GM12865 (cell line): ENCODE measurements at regions not wholly inside any gene's neighbourhood (a gene's known extent, or its start where the extent isn't known, plus 50 kb on each side); places are given as distances from the start of the nearest gene placed in this dataset.

Experiments used
- DNase-seq: peaks from one replicate; pipeline ENCODE4 v3.0.0; 2010; ENCODE audit warnings: low read depth
- H3K4me3 ChIP-seq: 2 replicates; pipeline ENCODE4 v1.5.1; 2011; ENCODE audit warnings: mild to moderate bottlenecking, low read depth, low read length, control low read depth
- CTCF ChIP-seq: IDR thresholded peaks from 2 replicates; pipeline ENCODE4 v1.5.1; 2011; ENCODE audit warnings: low read length, control low read depth, low read depth, inconsistent platforms; ENCODE audit not compliant: insufficient read depth; ENCODE audit errors: missing control alignments

DNA sequence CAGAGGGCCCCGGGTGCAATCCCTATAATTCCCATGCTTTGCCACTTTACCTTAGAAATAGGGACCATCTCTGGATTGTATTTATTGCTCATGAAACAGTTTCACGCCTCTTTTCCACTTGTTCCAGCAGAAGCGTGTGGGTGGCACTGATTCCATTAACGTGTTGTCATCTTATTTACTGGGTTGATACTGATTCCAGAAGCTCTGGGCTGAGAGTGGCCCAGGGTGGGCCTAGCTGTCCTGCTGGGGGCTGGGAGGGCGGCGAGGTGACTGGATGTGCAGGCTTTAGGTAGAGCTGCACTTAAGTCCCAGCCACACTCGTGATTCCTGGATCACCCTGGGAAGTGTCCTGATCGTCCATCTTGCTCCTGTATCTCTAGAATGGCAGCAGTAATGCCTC is 155.0 kb downstream of the TEX29 start:
- TF ChIP-seq CTCF = no peak
- H3K4me3 ChIP-seq = no peak overlapping the region
- DNase-seq = no peak

DNA sequence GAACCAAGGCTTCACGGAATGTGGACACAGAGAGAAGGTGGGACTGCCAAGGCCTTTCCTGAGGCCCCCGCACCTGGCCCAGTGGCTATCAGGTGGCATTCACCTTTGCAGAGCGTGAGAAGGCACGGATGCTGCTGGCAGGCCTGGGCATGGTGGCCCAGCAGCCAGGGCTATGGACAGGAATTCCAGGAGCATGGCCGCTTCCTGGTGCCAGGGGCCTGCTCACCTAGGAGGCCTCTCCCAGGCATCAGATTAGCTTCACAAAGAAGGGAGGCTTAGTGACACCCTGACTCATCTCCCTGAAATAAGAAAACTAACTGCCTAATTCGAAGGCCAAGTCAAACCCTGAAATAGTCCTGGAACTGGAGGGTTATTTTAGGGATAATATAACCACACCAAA is 155.8 kb downstream of the TEX29 start:
- H3K4me3 ChIP-seq = no peak overlapping the region
- DNase-seq = no peak
- TF ChIP-seq CTCF = no peak

- DNase-seq = no peak
- no peak overlapping the region for H3K4me3 ChIP-seq
- no peak for TF ChIP-seq CTCF
These were observed 159.0 kb downstream of the TEX29 start for GRCh38 chr13:111479412-111479811.

- TF ChIP-seq CTCF = no peak
- no peak for DNase-seq
- H3K4me3 ChIP-seq = no peak overlapping the region
These were observed 160.1 kb downstream of the TEX29 start for GRCh38 chr13:111480503-111480902.

DNA sequence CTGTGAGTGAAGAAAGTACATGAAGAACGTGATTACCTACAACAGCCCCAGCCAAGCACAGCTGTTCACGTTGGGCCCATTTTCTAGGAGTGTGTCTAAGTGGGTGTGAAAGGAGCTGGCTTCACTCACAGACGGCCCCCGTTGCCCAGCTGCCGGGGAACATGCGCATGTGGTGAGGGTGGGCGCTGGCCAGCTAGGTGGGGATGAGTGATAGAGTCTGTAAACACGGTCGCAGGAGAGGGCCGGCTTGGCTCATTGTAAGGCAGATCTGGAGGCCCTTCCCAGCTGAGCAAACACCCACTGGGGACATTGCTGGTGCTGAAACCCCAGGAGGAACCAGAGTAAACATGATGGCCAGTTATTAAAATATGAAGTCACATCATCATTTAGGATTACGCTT is 160.5 kb downstream of the TEX29 start:
- H3K4me3 ChIP-seq = no peak overlapping the region
- no peak for TF ChIP-seq CTCF
- DNase-seq = no peak

GRCh38 chr13:111482126-111482525 is 161.7 kb downstream of the TEX29 start:
- no peak for DNase-seq
- TF ChIP-seq CTCF = no peak
- H3K4me3 ChIP-seq = no peak overlapping the region

GRCh38 chr13:111482806-111483620 is 162.6 kb downstream of the TEX29 start:
- DNase-seq = no peak
- no peak overlapping the region for H3K4me3 ChIP-seq
- TF ChIP-seq CTCF = no peak
